ENCODE measurements at regions not wholly inside any gene's neighbourhood (a gene's known extent, or its start where the extent isn't known, plus 50 kb on each side); places are given as distances from the start of the nearest gene placed in this dataset.

DNA sequence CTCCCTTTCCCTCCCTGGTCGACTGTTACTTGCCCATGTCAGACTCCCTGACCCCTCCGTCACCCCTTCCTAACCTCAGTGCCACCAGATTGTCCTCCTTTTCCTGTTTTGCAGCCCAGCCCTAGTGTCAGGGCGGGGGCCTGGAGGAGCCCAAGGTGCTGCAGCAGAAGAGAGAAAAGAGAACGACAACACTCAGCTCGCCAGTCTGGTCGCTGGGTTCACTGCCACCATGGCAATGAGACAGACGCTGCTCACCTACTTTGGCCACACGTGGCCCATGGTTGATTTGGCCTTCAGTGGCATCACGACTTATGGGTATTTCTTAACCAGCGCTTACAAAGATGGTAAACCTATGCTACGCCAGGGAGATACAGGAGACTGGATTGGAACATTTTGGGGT, 108.4 kb upstream of the RMDN2 start:
- BruUV-seq (replicated peaks): no TSS peak
- CTCF ChIA-PET: no interaction called here
- H3K36me3 ChIP-seq (ENCODE audit: insufficient read depth, low read length, poor library complexity, severe bottlenecking): no peaks in the 10 kb centered on the region
- DNase-seq (ENCODE audit: low spot score): no peak
- H3K27ac ChIP-seq (ENCODE audit: low read depth, low read length, poor library complexity, severe bottlenecking): no peak overlapping the region
- no peaks in the 10 kb centered on the region for H3K4me1 ChIP-seq (ENCODE audit: insufficient read depth, low read length, poor library complexity, severe bottlenecking)
- H3K9me3 ChIP-seq (ENCODE audit: low read depth, low read length, poor library complexity, severe bottlenecking): no peaks in the 10 kb centered on the region
- intact Hi-C loops (cut with micrococcal nuclease; ENCODE audit: unreplicated experiment): no loop called here
- no peaks in the 10 kb centered on the region for H3K27me3 ChIP-seq (replicated peaks; ENCODE audit: insufficient read depth, low read depth, low read length, poor library complexity)
- no peak overlapping the region for H3K4me3 ChIP-seq (ENCODE audit: low read depth, low read length, poor library complexity, severe bottlenecking)
- POLR2A ChIA-PET (ENCODE audit: low non-redundant PET): no interaction called here
- no peak for TF ChIP-seq EZH2 (IDR thresholded peaks at IDR 0.05; ENCODE audit: borderline replicate concordance, low read depth, low read length, poor library complexity, severe bottlenecking)
- TF ChIP-seq, protein P1, sequence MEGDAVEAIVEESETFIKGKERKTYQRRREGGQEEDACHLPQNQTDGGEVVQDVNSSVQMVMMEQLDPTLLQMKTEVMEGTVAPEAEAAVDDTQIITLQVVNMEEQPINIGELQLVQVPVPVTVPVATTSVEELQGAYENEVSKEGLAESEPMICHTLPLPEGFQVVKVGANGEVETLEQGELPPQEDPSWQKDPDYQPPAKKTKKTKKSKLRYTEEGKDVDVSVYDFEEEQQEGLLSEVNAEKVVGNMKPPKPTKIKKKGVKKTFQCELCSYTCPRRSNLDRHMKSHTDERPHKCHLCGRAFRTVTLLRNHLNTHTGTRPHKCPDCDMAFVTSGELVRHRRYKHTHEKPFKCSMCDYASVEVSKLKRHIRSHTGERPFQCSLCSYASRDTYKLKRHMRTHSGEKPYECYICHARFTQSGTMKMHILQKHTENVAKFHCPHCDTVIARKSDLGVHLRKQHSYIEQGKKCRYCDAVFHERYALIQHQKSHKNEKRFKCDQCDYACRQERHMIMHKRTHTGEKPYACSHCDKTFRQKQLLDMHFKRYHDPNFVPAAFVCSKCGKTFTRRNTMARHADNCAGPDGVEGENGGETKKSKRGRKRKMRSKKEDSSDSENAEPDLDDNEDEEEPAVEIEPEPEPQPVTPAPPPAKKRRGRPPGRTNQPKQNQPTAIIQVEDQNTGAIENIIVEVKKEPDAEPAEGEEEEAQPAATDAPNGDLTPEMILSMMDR (conservative IDR thresholded peaks at IDR 0.05; ENCODE audit: low read depth, low read length): no peak

GRCh38 chr2:37819186-37819585, 105.9 kb upstream of the RMDN2 start:
- no peak overlapping the region for H3K27ac ChIP-seq (ENCODE audit: low read depth, low read length, poor library complexity, severe bottlenecking)
- BruUV-seq (replicated peaks): no TSS peak
- CTCF ChIA-PET: interaction anchor here (0.6 kb wide), 2 partner anchors 405 to 1138 kb away, joined by 3 to 6 read pairs; no protein-coding TSS in a partner anchor

GRCh38 chr2:37820471-37820986, 104.6 kb upstream of the RMDN2 start:
- intact Hi-C loops (cut with micrococcal nuclease; ENCODE audit: unreplicated experiment): no loop called here
- H3K4me1 ChIP-seq (ENCODE audit: insufficient read depth, low read length, poor library complexity, severe bottlenecking): no peaks in the 10 kb centered on the region
- no peak for DNase-seq (ENCODE audit: low spot score)
- H3K4me3 ChIP-seq (ENCODE audit: low read depth, low read length, poor library complexity, severe bottlenecking): no peak overlapping the region
- no TSS peak for BruUV-seq (replicated peaks)
- H3K36me3 ChIP-seq (ENCODE audit: insufficient read depth, low read length, poor library complexity, severe bottlenecking): no peaks in the 10 kb centered on the region
- no peak overlapping the region for H3K27ac ChIP-seq (ENCODE audit: low read depth, low read length, poor library complexity, severe bottlenecking)
- CTCF ChIA-PET: no interaction called here
- H3K27me3 ChIP-seq (replicated peaks; ENCODE audit: insufficient read depth, low read depth, low read length, poor library complexity): no peaks in the 10 kb centered on the region
- no peaks in the 10 kb centered on the region for H3K9me3 ChIP-seq (ENCODE audit: low read depth, low read length, poor library complexity, severe bottlenecking)
- TF ChIP-seq, protein P1 (conservative IDR thresholded peaks at IDR 0.05; ENCODE audit: low read depth, low read length): no peak
- no peak for TF ChIP-seq EZH2 (IDR thresholded peaks at IDR 0.05; ENCODE audit: borderline replicate concordance, low read depth, low read length, poor library complexity, severe bottlenecking)
- POLR2A ChIA-PET (ENCODE audit: low non-redundant PET): no interaction called here

More at GRCh38 chr2:37819186-37819585, 105.9 kb upstream of the RMDN2 start:
- Histone ChIP-seq H3K27me3 (replicated peaks; ENCODE audit: insufficient read depth, low read depth, low read length, poor library complexity) (no peaks in the 10 kb centered on the region), H3K4me3 (ENCODE audit: low read depth, low read length, poor library complexity, severe bottlenecking) (no peak overlapping the region), H3K36me3 (ENCODE audit: insufficient read depth, low read length, poor library complexity, severe bottlenecking) (no peaks in the 10 kb centered on the region), H3K4me1 (ENCODE audit: insufficient read depth, low read length, poor library complexity, severe bottlenecking) (no peaks in the 10 kb centered on the region), H3K9me3 (ENCODE audit: low read depth, low read length, poor library complexity, severe bottlenecking) (no peaks in the 10 kb centered on the region)
- peak; percentile 60 for DNase-seq (ENCODE audit: low spot score)
- intact Hi-C loops (cut with micrococcal nuclease; ENCODE audit: unreplicated experiment): no loop called here
- POLR2A ChIA-PET (ENCODE audit: low non-redundant PET): no interaction called here
- TF ChIP-seq, protein P1 (conservative IDR thresholded peaks at IDR 0.05; ENCODE audit: low read depth, low read length): no peak
- no peak for TF ChIP-seq EZH2 (IDR thresholded peaks at IDR 0.05; ENCODE audit: borderline replicate concordance, low read depth, low read length, poor library complexity, severe bottlenecking)

Data from A673 (cell line).